Transverse colon (tissue), 4 donors: ENCODE measurements at regions not wholly inside any gene's neighbourhood (a gene's known extent, or its start where the extent isn't known, plus 50 kb on each side); places are given as distances from the start of the nearest gene placed in this dataset.

Experiments used
- DNase-seq: peaks from one replicate; pipeline ENCODE4 v3.0.0-alpha.2; 2019
- H3K27ac ChIP-seq, 4 donors: fragments of 200-600 bp; sonication (generic); 2 replicates each; pipeline ENCODE4 v1.5.1; 2016 to 2018; ENCODE audit warnings: inconsistent platforms in 4 of 4
- H3K27me3 ChIP-seq: fragments of 200-600 bp; sonication (generic); 2 replicates; pipeline ENCODE4 v1.5.1; 2017; ENCODE audit warnings: inconsistent platforms
- H3K36me3 ChIP-seq, 4 donors: fragments of 200-600 bp; sonication (generic); 2 replicates each; pipeline ENCODE4 v1.5.1; 2017 to 2019; ENCODE audit warnings: inconsistent platforms in 4 of 4
- H3K4me1 ChIP-seq, 4 donors: fragments of 200-600 bp; sonication (generic); 2 replicates each; pipeline ENCODE4 v1.5.1; 2017 to 2020; ENCODE audit warnings: inconsistent platforms in 4 of 4
- H3K4me3 ChIP-seq, 4 donors: fragments of 200-600 bp; sonication (generic); 1 replicate in 1 of 4; 2 replicates in 3 of 4; pipeline versions ENCODE4 v1.5.1 to v1.6.1; 2017 to 2019; ENCODE audit warnings: inconsistent platforms in 4 of 4
- H3K9me3 ChIP-seq, 2 donors: fragments of 200-600 bp; sonication (generic); 2 replicates each; pipeline ENCODE4 v1.5.1; 2017 to 2019; ENCODE audit warnings: inconsistent platforms in 2 of 2
- EP300 ChIP-seq: sonication (generic); formaldehyde crosslinking; IDR thresholded peaks from one replicate; pipeline ENCODE4 v1.6.1; 2017; ENCODE audit warnings: antibody characterized with exemption, low read depth
- POLR2A ChIP-seq: fragments of 450-650 bp; IDR thresholded peaks from one replicate; pipeline ENCODE4 v1.6.1; 2016; ENCODE audit warnings: antibody characterized with exemption, mild to moderate bottlenecking, moderate library complexity
- POLR2AphosphoS5 ChIP-seq, 3 donors: sonication (generic); formaldehyde crosslinking; IDR thresholded peaks; one replicate each; pipeline ENCODE4 v1.6.1; 2016; ENCODE audit warnings: antibody characterized with exemption in 3 of 3
- WGBS, 2 donors: methylation state at CpG; one replicate each; pipeline ENCODE4 v1.1.5; 2018; ENCODE audit warnings: low coverage in 1 of 2; 5-methylcytosine and 5-hydroxymethylcytosine counted together
- in situ Hi-C, 4 donors: fragments of 200-750 bp; cut with MboI; loops; one replicate each; pipeline versions ENCODE4 v1.15.0 to v1.15.1; 2017; ENCODE audit warnings: low sequenced_read_pairs in 3 of 4, low pct_ligation_motif_present in 1 of 4, low pct_unique_long_range_greater_than_20kb in 1 of 4
- intact Hi-C: fragments of 100-400 bp; cut with DNase I; formaldehyde crosslinking; loops from one replicate; pipeline ENCODE4 v1.15.1; 2023; ENCODE audit warnings: low total_unique reads
- TF ChIP-seq, protein P1 (sequence below), 5 experiments: fragments of 200-600 bp in 3 of 5; fragments of 450-650 bp in 2 of 5; sonication (generic) in 3 of 5; IDR thresholded peaks; 1 replicate in 2 of 5; 2 replicates in 3 of 5; pipeline ENCODE4 v1.5.1; 2016 to 2017; ENCODE audit warnings: antibody characterized with exemption in 5 of 5, inconsistent platforms in 3 of 5, mild to moderate bottlenecking in 2 of 5, moderate library complexity in 1 of 5

DNA sequence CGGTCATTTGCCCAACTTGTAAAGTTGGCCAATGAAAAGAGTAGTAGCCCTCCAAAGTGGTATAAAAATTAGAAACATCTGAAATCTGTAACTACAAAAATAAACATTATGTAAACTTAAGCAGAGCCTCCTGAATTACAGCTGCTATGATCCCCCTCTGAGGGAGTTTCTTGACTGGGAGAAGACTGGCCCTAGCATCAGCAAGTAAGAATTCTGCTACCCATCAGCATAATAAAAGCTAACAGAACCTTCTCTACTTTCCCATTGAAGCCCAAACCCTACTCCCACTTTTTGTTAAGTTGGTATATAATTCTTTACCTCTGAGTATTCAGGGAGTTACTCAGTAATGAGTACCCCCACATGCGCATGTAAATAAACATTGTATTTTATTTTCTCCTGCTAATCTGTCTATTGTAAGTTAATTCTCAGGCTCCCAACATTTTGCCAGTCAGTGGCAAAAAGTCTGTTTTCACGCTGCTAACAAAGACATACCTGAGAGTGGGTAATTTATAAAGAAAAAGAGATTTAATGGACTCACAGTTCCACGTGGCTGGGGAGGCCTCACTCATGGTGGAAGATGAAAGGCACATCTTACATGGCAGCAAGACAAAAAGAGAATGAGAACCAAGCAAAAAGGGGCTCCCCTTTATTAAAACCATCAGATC is 71.3 kb downstream of the MYL12B start:
- DNase-seq, result no peak
- in situ Hi-C loops (no loop called here), intact Hi-C loops (no loop called here)
- Histone ChIP-seq H3K27me3 (no peaks in the 10 kb centered on the region), H3K36me3 (no peaks in the 10 kb centered on the region), H3K4me3 (no peak overlapping the region), H3K9me3 (no peaks in the 10 kb centered on the region), H3K27ac (no peak overlapping the region), H3K4me1 (no peaks in the 10 kb centered on the region)
- TF ChIP-seq EP300, result no peak
- TF ChIP-seq POLR2A, result no peak
- 81 to 82% methylated on average over 3 to 4 of the region's 4 CpGs for WGBS, 2 donors

DNA sequence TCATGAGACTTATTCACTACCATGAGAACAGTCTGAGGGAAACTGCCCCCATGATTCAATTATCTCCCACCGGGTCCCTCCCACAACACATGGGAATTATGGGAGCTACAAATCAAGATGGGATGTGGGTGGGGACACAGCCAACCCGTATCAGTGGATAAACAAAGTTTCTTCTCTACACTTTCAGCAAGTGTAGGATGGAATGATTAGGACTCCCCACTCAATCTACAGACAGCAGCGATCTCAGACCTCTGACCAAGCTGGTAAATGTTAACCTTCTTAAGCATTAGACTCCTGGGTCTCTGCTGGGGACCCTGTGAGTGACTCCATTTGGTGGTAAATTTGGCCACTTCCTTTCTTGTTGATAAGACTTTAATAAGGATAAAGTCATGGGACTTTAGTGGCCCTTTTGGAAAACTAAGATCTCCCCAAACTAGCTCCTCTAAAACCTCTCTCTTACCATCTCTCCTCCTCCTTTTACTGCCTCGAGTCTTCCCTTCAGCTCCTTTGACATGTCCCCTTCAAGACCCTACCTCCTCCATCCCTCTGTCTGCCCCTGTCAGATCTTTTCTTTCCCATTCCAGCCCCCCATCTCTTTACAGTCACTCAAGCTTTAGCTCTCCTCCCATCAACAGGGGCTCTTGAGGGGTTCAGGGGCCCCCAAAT is 71.9 kb downstream of the MYL12B start:
- TF ChIP-seq, protein P1, sequence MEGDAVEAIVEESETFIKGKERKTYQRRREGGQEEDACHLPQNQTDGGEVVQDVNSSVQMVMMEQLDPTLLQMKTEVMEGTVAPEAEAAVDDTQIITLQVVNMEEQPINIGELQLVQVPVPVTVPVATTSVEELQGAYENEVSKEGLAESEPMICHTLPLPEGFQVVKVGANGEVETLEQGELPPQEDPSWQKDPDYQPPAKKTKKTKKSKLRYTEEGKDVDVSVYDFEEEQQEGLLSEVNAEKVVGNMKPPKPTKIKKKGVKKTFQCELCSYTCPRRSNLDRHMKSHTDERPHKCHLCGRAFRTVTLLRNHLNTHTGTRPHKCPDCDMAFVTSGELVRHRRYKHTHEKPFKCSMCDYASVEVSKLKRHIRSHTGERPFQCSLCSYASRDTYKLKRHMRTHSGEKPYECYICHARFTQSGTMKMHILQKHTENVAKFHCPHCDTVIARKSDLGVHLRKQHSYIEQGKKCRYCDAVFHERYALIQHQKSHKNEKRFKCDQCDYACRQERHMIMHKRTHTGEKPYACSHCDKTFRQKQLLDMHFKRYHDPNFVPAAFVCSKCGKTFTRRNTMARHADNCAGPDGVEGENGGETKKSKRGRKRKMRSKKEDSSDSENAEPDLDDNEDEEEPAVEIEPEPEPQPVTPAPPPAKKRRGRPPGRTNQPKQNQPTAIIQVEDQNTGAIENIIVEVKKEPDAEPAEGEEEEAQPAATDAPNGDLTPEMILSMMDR (IDR thresholded peaks at IDR 0.05), result no peak
- TF ChIP-seq POLR2AphosphoS5 (IDR thresholded peaks at IDR 0.05) (no peak), POLR2A (no peak), EP300 (no peak)
- intact Hi-C loops, result no loop called here
- 81 to 86% methylated on average over 1 to 4 of the region's 4 CpGs for WGBS, 2 donors

DNA sequence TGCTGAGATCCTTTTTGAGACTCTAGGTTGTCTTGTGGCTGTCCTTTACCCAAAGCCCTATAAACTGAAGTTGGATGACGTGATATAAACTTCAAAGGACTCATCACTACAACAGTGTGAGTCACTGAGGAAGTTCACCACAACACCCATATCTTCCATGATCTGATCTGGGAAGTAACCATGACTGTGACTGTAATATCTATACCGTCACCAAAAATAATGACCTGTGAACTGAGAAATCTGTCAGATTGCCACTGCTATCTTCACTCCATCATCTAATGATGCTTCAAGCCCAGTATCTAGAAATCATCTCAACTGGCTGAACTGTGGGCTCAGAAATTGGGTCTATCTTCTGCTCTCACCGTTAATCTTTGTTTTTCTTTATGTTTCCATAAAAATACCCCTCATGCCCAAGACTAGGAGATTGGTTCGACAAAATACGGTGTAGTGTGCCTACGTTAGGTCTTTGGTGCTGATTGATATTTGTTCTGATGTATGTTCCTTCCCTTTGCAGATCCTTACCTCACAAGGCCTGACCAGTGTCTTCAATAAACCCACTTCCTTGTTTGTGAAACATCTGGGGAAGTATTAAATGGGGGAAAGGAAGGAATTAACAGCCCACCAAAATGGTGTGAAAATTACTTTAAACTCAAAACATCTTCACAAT is 78.2 kb downstream of the MYL12B start:
- H3K4me1 ChIP-seq, result no peaks in the 10 kb centered on the region
- 70 to 85% methylated on average over 2 to 6 of the region's 6 CpGs for WGBS, 2 donors
- no peak overlapping the region for H3K4me3 ChIP-seq
- H3K9me3 ChIP-seq, result no peaks in the 10 kb centered on the region
- H3K36me3 ChIP-seq, result no peaks in the 10 kb centered on the region
- H3K27ac ChIP-seq, result no peak overlapping the region
- no peaks in the 10 kb centered on the region for H3K27me3 ChIP-seq
- no peak for TF ChIP-seq POLR2A
- TF ChIP-seq POLR2AphosphoS5 (IDR thresholded peaks at IDR 0.05), result no peak
- TF ChIP-seq, protein P1 (IDR thresholded peaks at IDR 0.05), result no peak
- no peak for TF ChIP-seq EP300
- in situ Hi-C loops (no loop called here), intact Hi-C loops (no loop called here)
- no peak for DNase-seq

More for the DNA sequence above, 71.9 kb downstream of the MYL12B start:
- no peaks in the 10 kb centered on the region for H3K27me3 ChIP-seq
- no peaks in the 10 kb centered on the region for H3K4me1 ChIP-seq
- in situ Hi-C loops, result no loop called here
- H3K27ac ChIP-seq, result no peak overlapping the region
- H3K4me3 ChIP-seq, result no peak overlapping the region
- no peaks in the 10 kb centered on the region for H3K36me3 ChIP-seq
- H3K9me3 ChIP-seq, result no peaks in the 10 kb centered on the region
- DNase-seq, result no peak

DNA sequence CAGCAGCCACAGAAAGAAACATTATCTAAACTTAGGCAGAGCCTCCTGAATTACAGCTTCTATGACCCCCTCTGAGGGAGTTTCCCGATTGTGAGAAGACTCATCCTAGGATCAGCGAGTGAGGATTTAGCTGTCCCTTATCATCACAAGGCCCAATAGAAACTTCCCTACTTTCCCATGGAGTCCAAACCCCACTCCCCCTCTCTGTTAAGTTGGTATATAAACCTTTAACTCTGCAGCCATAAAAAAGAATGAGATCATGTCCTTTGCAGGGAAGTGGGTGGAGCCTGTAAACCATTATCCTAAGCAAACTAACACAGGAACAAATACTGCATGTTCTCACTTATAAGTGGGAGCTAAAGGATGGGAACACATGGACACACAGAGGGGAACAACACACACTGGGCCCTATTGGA is 78.8 kb downstream of the MYL12B start:
- no peak overlapping the region for H3K4me3 ChIP-seq
- H3K4me1 ChIP-seq, result peaks cover 0 to under 1% (median 0%) of the 10 kb centered on the region in 4 donors
- DNase-seq, result no peak
- H3K27me3 ChIP-seq, result no peaks in the 10 kb centered on the region
- H3K36me3 ChIP-seq, result no peaks in the 10 kb centered on the region
- H3K9me3 ChIP-seq, result no peaks in the 10 kb centered on the region
- H3K27ac ChIP-seq, result no peak overlapping the region
- in situ Hi-C loops (no loop called here), intact Hi-C loops (no loop called here)
- TF ChIP-seq POLR2A, result no peak
- TF ChIP-seq, protein P1 (IDR thresholded peaks at IDR 0.05), result no peak
- no peak for TF ChIP-seq EP300
- WGBS, 2 donors, result 59 to 83% methylated on average over 2 of the region's 2 CpGs
